ENCODE measurements at regions not wholly inside any gene's neighbourhood (a gene's known extent, or its start where the extent isn't known, plus 50 kb on each side); places are given as distances from the start of the nearest gene placed in this dataset.

GRCh38 chr7:26054386-26054785 is 97.6 kb upstream of the NFE2L3 start:
- Histone ChIP-seq H3K27me3 (ENCODE audit: insufficient read depth, low read depth, severe bottlenecking) (no peaks in the 10 kb centered on the region), H3K36me3 (no peaks in the 10 kb centered on the region), H3K9me3 (ENCODE audit: severe bottlenecking) (peaks cover 5% of the 10 kb centered on the region), H3K4me3 (ENCODE audit: low read depth, low read length) (no peak overlapping the region), H3K27ac (no peak overlapping the region)
- TF ChIP-seq CTCF (IDR thresholded peaks at IDR 0.05; ENCODE audit: low read depth, low read length), result no peak
- no peak for DNase-seq

GRCh38 chr7:26055241-26055640 is 96.8 kb upstream of the NFE2L3 start:
- Histone ChIP-seq H3K9me3 (ENCODE audit: severe bottlenecking) (peaks cover 5% of the 10 kb centered on the region), H3K27ac (no peak overlapping the region), H3K4me3 (ENCODE audit: low read depth, low read length) (no peak overlapping the region), H3K36me3 (no peaks in the 10 kb centered on the region), H3K27me3 (ENCODE audit: insufficient read depth, low read depth, severe bottlenecking) (no peaks in the 10 kb centered on the region)
- no peak for DNase-seq
- TF ChIP-seq CTCF (IDR thresholded peaks at IDR 0.05; ENCODE audit: low read depth, low read length), result no peak

- Histone ChIP-seq H3K4me3 (ENCODE audit: low read depth, low read length) (no peak overlapping the region), H3K36me3 (no peaks in the 10 kb centered on the region), H3K27me3 (ENCODE audit: insufficient read depth, low read depth, severe bottlenecking) (no peaks in the 10 kb centered on the region), H3K9me3 (ENCODE audit: severe bottlenecking) (no peaks in the 10 kb centered on the region), H3K27ac (no peak overlapping the region)
- no peak for DNase-seq
- no peak for TF ChIP-seq CTCF (IDR thresholded peaks at IDR 0.05; ENCODE audit: low read depth, low read length)
These were observed 91.0 kb upstream of the NFE2L3 start for GRCh38 chr7:26060733-26061677.

- Histone ChIP-seq H3K27ac (no peak overlapping the region), H3K27me3 (ENCODE audit: insufficient read depth, low read depth, severe bottlenecking) (no peaks in the 10 kb centered on the region), H3K36me3 (no peaks in the 10 kb centered on the region), H3K4me3 (ENCODE audit: low read depth, low read length) (no peak overlapping the region), H3K9me3 (ENCODE audit: severe bottlenecking) (no peaks in the 10 kb centered on the region)
- DNase-seq, result peak; percentile 84
- TF ChIP-seq CTCF (IDR thresholded peaks at IDR 0.05; ENCODE audit: low read depth, low read length), result peak; percentile 75
These were observed 90.1 kb upstream of the NFE2L3 start for GRCh38 chr7:26061678-26062603.

- Histone ChIP-seq H3K36me3 (no peaks in the 10 kb centered on the region), H3K4me3 (ENCODE audit: low read depth, low read length) (no peak overlapping the region), H3K9me3 (ENCODE audit: severe bottlenecking) (no peaks in the 10 kb centered on the region), H3K27me3 (ENCODE audit: insufficient read depth, low read depth, severe bottlenecking) (no peaks in the 10 kb centered on the region), H3K27ac (no peak overlapping the region)
- no peak for TF ChIP-seq CTCF (IDR thresholded peaks at IDR 0.05; ENCODE audit: low read depth, low read length)
- DNase-seq, result peak; percentile 55
These were observed 86.3 kb upstream of the NFE2L3 start for GRCh38 chr7:26065652-26066051.

Measured in WERI-Rb-1 (cell line).